Peyer's patch (tissue), 4 donors: ENCODE measurements at regions not wholly inside any gene's neighbourhood (a gene's known extent, or its start where the extent isn't known, plus 50 kb on each side); places are given as distances from the start of the nearest gene placed in this dataset.

Source experiments
- CTCF ChIP-seq, 6 experiments: fragments of 450-650 bp in 4 of 6; fragments of 200-600 bp in 2 of 6; sonication (generic) in 1 of 6; IDR thresholded peaks; one replicate each; pipeline ENCODE4 v1.5.1; 2017 to 2019; ENCODE audit warnings: antibody characterized with exemption in 6 of 6, mild to moderate bottlenecking in 3 of 6, moderate library complexity in 1 of 6
- POLR2A ChIP-seq, 2 donors: fragments of 450-650 bp; IDR thresholded peaks; one replicate each; pipeline ENCODE4 v1.5.1; 2017; ENCODE audit warnings: antibody characterized with exemption in 2 of 2, mild to moderate bottlenecking in 2 of 2, moderate library complexity in 2 of 2

- TF ChIP-seq CTCF (IDR thresholded peaks at IDR 0.05): no peak
- TF ChIP-seq POLR2A (IDR thresholded peaks at IDR 0.05): no peak
Measured at GRCh38 chr3:194741916-194742315, 56.2 kb downstream of the FAM43A start.
